Lung microvascular endothelial cell (primary cell): ENCODE measurements at regions not wholly inside any gene's neighbourhood (a gene's known extent, or its start where the extent isn't known, plus 50 kb on each side); places are given as distances from the start of the nearest gene placed in this dataset.

Source experiments
- DNase-seq, 2 donors: peaks; one replicate each; pipeline versions ENCODE4 v3.0.0 to v3.0.0-alpha.2; 2010; ENCODE audit warnings: low read depth in 2 of 2

- DNase-seq, result peak; percentile 87 to 97
Measured at GRCh38 chr2:118738524-118739308, 108.7 kb downstream of the EN1 start.

DNA sequence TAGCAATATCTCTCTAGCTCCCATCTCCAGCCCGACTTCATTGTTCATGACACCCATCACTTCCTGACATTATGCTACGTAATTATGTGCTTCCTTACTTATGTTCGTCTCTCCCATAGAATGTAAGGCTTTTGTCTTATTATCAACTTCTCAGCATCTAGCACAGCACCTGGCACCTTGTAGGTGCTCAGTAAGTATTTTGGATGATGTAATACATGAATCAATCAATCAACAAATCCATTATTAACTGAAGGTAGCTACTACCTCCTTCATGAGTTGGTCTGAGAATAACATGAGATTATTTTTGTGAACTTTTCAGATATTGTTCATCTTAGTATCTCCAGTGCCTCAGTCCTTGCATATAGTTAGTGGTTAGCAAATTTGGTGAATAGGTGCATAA, 109.3 kb downstream of the EN1 start:
- peak in 1 of 2 donors; percentile 14 for DNase-seq

DNA sequence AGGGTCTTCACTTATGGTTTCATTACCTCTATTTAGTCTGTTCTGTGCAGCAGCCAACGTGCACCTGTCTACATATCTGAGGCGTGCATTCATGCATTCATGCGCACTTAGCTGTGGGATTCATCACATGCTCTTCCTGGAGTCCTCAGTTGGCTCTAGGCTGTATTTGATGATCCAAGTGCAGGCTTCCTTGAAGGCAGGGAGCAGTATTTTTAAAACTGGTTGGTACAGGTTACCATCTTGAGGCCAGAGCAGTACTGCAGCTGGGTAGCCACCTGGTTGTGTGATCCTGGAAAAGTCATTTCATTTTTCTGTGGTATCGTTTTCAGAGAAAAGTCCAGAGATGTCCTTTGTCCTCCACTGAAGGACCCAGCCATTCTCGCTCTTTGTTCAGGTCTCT, 109.8 kb downstream of the EN1 start:
- no peak for DNase-seq

GRCh38 chr2:118732432-118732831, 115.0 kb downstream of the EN1 start:
- peak in 1 of 2 donors; percentile 19 for DNase-seq

DNA sequence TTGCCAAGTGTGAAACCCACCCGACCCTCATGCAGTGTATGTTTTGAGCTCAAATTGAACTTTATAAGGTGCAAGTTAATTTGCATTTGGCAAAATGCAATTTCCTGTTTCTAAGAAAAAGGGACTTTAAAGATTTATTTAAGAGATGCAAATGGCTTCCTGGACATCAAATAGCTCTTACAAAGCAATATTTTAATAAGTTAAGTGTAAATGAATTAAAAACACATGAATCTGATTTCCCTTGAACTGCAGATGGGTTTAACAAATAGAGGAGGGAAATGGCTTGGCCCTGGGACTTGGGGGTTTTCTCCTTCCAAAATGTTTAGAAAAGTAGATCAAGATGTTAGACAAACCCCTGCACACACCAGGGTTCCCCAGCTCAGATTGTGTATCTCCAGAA, 116.0 kb downstream of the EN1 start:
- no peak for DNase-seq

- DNase-seq, result no peak
Measured at GRCh38 chr2:118730405-118730804, 117.0 kb downstream of the EN1 start.

DNA sequence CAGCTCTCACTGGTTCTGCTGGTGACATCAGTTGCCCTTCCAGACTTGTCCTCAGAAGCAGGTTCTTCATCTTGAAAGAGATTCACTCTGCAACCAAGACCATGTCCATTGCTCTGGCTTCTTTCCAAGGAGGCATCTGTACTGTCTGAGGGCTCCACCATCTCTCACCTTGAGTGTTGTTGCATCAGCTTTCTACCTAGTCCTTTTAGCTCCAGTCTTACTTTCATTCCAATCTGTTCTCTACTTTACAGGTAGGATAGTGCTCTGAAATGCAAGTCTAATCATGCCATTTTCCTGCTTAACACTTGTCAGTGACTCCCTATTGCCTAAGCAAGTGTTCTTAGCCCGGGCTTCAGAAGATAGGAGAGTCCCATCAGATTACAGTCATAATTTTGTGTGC, 117.7 kb downstream of the EN1 start:
- no peak for DNase-seq

DNA sequence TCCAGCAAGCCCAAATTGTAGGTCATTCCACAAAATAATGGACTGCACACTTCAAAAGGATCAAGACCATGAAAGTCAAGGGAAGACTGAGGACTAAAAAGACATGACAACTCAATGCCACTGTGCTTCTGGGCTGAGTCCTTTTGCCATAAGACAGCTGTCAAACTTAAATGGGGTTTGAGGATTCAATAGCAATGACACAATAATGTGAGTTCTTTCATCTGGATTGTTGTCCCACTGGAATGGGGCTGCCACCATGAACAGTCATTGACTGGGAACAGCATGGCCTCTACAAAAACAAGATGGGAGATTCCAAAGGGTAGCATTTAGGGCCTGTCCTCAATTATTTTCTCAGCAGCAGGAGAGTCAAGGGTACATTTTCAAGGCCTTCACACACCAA, 118.5 kb downstream of the EN1 start:
- DNase-seq, result no peak

- DNase-seq, result no peak
Measured at GRCh38 chr2:118726821-118727220, 120.6 kb downstream of the EN1 start.

GRCh38 chr2:118723394-118723793, 124.1 kb downstream of the EN1 start:
- no peak for DNase-seq

GRCh38 chr2:118722976-118723375, 124.5 kb downstream of the EN1 start:
- no peak for DNase-seq

GRCh38 chr2:118721817-118722551, 125.5 kb downstream of the EN1 start:
- DNase-seq, result no peak

GRCh38 chr2:118720866-118721265, 126.6 kb downstream of the EN1 start:
- DNase-seq, result no peak

DNA sequence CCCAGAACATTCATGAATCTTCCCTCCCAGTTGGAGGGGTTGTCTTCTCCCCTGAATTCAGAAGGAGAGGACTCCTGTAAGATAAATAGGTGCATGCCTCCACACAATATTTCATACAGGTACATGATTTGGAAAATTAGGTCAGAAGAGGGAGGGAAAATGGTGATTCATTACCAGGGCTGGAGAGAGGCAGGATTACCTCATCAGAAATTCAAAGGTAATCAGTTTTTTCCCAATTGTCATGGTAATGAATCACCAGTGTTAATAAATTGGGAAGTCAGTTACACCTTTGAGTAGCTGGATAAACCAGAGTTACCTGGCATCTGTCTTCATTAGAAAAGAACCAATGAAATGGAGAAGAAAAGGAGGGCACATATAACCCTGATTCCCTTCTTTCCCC, 128.5 kb downstream of the EN1 start:
- no peak for DNase-seq

DNA sequence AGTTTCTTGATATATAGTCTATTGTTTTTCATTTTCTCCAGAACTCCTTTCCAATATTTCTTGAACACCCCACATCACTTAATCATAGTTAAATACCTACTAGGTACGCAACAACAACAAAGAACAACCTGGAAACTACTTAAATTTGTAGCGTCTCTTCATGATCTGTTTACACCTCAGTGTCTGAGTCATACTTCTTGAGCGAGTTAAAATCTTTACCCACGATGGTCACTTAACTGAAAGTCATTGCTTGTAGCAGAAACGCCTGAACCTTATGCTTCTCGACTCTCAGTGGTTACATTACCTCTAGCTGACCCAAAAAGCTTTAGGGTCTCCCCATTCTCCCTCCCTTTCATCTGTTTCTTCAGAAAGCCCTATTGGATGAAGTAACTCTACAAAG, 131.3 kb downstream of the EN1 start:
- no peak for DNase-seq

DNA sequence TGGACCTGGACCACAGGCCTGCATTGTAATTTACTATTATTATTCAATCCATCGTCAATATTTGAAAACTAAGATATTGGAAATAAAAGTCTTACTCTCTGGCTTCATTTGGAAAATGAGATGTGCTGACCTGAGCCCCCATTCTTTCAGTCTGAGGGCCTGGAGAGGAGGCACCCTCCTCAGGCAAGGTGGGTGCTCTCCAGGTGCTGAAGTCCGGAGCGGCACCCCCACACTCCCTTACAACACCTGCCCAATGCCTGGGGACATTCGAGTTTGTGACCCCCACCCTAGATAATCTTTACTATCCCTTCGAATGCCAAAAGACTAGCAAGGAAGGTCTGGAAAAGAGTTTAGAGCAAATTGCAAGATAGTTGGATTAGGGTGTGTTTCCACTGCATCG, 133.3 kb downstream of the EN1 start:
- no peak for DNase-seq

DNA sequence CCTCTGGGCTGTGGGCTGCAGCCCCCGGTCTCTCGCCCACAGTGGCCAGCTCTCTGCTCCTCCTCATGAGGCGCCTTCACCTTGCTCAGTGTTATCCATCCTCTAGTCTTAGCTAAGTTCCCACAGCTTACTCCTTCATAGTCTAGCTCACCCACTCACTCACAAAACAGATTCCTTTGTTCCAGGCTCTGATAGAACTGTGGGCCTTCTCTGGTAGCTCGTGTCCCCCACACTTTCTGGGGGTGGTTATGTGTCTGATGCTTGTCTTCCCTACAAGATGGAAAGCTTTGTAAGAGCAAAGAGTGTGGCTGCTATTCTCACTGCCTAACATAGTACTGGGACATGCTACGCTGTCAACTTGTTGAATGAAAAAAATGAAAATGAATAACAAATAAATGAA, 135.8 kb downstream of the EN1 start:
- DNase-seq, result no peak

DNA sequence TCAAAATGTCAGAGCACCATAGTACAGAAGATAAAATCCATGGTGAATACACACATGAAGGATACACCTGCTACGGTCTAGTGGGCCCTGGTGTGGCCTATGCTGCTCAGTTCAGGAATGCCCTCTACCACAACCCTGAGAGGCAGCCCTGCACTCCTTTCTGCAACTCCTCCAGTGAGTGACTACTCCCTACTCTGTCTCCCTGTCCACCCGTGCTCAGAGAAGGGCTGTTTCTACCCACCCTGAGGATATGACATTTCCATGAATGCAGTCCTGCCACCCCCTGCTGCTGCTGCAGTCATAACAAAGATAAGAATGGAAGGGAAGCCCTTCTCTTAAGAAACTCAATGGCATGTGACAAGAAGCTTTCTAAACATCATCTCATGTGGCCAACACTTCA, 137.0 kb downstream of the EN1 start:
- no peak for DNase-seq

- peak in 1 of 2 donors; percentile 34 for DNase-seq
Measured at GRCh38 chr2:118709786-118710185, 137.7 kb downstream of the EN1 start.

DNA sequence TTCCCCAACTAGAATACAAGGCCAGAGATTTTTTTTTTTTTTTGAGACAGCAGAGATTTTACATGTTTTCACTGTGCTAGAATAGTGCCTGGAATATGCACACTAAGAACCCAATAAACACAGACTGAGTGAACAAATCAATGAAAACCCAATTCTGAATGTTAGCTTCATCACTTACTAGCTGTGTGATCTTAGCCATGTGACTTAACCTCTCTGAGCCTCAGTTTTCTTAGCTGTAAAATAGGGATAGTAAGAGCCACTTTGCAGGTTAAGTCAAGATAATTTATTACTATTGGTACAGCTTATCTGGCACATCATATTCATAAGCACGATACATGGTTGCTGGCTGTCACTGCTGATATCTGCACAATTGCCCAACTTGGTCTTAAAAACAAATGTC, 140.6 kb downstream of the EN1 start:
- no peak for DNase-seq

- DNase-seq, result no peak
Measured at GRCh38 chr2:118706371-118706770, 141.1 kb downstream of the EN1 start.

- peak in 1 of 2 donors; percentile 12 for DNase-seq
Measured at GRCh38 chr2:118705032-118705431, 142.4 kb downstream of the EN1 start.
